Neural progenitor cell (in vitro differentiated cells): ENCODE measurements at regions not wholly inside any gene's neighbourhood (a gene's known extent, or its start where the extent isn't known, plus 50 kb on each side); places are given as distances from the start of the nearest gene placed in this dataset.

Experiments
- DNase-seq: peaks from one replicate; pipeline ENCODE4 v3.0.0-alpha.2; 2016; ENCODE audit warnings: low spot score
- H2AFZ ChIP-seq: fragments of 200-600 bp; sonication (generic); replicated peaks from 2 replicates; pipeline ENCODE4 v1.6.1; 2016; ENCODE audit warnings: antibody characterized with exemption
- H3F3A ChIP-seq: fragments of 200-600 bp; sonication (generic); 2 replicates; pipeline ENCODE4 v1.6.1; 2016; ENCODE audit warnings: antibody characterized with exemption, low read depth
- H3K27ac ChIP-seq: fragments of 200-600 bp; sonication (generic); 2 replicates; pipeline ENCODE4 v1.5.1; 2016; ENCODE audit warnings: mild to moderate bottlenecking
- H3K27me3 ChIP-seq: fragments of 200-600 bp; sonication (generic); 2 replicates; pipeline ENCODE4 v1.6.1; 2016; ENCODE audit warnings: mild to moderate bottlenecking, moderate library complexity
- H3K36me3 ChIP-seq: fragments of 200-600 bp; sonication (generic); 2 replicates; pipeline ENCODE4 v1.5.1; 2016
- H3K4me1 ChIP-seq: fragments of 200-600 bp; sonication (generic); 2 replicates; pipeline ENCODE4 v1.6.1; 2016; ENCODE audit warnings: mixed run types
- H3K4me2 ChIP-seq: fragments of 200-600 bp; sonication (generic); 2 replicates; pipeline ENCODE4 v1.6.1; 2016
- H3K4me3 ChIP-seq: fragments of 200-600 bp; sonication (generic); 2 replicates; pipeline ENCODE4 v1.5.1; 2016
- H3K79me2 ChIP-seq: fragments of 200-600 bp; sonication (generic); 2 replicates; pipeline ENCODE4 v1.6.1; 2016; ENCODE audit warnings: low read depth
- H3K9ac ChIP-seq: fragments of 200-600 bp; sonication (generic); 2 replicates; pipeline ENCODE4 v1.6.1; 2016
- H3K9me3 ChIP-seq: fragments of 200-600 bp; sonication (generic); 2 replicates; pipeline ENCODE4 v1.5.1; 2016; ENCODE audit warnings: low read depth
- H4K20me1 ChIP-seq: fragments of 200-600 bp; sonication (generic); 2 replicates; pipeline ENCODE4 v1.6.1; 2016; ENCODE audit warnings: low read depth
- H3K27ac Mint-ChIP-seq: 3 replicates; pipeline ENCODE4 v1.8.0; 2021; ENCODE audit warnings: mixed read lengths
- H3K27me3 Mint-ChIP-seq: 2 replicates; pipeline ENCODE4 v1.8.0; 2022; ENCODE audit warnings: low read depth, mild to moderate bottlenecking, inconsistent platforms, moderate library complexity, mixed read lengths; ENCODE audit not compliant: insufficient read depth
- H3K36me3 Mint-ChIP-seq: 3 replicates; pipeline ENCODE4 v1.8.0; 2021; ENCODE audit warnings: mixed read lengths
- H3K4me1 Mint-ChIP-seq: 3 replicates; pipeline ENCODE4 v1.8.0; 2021; ENCODE audit warnings: mixed read lengths
- H3K4me3 Mint-ChIP-seq: 3 replicates; pipeline ENCODE4 v1.8.0; 2021; ENCODE audit warnings: mild to moderate bottlenecking, moderate library complexity, mixed read lengths
- H3K9me3 Mint-ChIP-seq: 3 replicates; pipeline ENCODE4 v1.8.0; 2020; ENCODE audit warnings: mixed read lengths
- CTCF ChIP-seq: fragments of 200-600 bp; sonication (generic); IDR thresholded peaks from 2 replicates; pipeline ENCODE4 v1.5.1; 2017; ENCODE audit warnings: antibody characterized with exemption, mild to moderate bottlenecking
- EZH2 ChIP-seq: fragments of 200-600 bp; sonication (generic); IDR thresholded peaks from 2 replicates; pipeline ENCODE4 v1.6.1; 2017; ENCODE audit warnings: antibody characterized with exemption, mild to moderate bottlenecking, moderate library complexity
- EZH2phosphoT487 ChIP-seq: fragments of 200-600 bp; sonication (generic); IDR thresholded peaks from 2 replicates; pipeline ENCODE4 v1.6.1; 2017; ENCODE audit warnings: antibody characterized with exemption

DNA sequence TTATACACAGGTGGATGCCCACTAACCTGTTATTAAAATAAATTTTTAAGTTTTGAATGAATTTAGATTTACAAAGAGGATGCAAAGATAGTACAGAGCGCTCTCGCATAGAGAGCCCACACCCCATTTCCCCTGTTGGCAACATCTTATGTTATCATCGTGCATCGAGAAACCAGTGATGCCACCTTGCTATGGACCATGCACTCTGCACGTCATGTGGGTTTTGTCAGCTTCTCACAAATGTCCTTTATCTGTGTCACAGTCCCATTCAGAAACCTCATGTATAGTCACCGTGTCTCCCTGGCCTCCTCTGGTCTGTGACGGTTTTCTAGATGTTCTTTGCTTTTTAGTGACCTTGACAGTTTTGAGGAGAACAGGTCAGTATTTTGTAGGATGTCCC is 60.0 kb downstream of the ING1 start:
- Histone ChIP-seq H3K27me3 (no peaks in the 10 kb centered on the region), H3K4me3 (no peak overlapping the region), H3K9ac (no peak overlapping the region), H3F3A (no peaks in the 10 kb centered on the region), H3K27ac (no peak overlapping the region), H3K36me3 (no peaks in the 10 kb centered on the region), H3K4me1 (no peaks in the 10 kb centered on the region), H4K20me1 (no peaks in the 10 kb centered on the region), H3K4me2 (no peak overlapping the region), H3K9me3 (no peaks in the 10 kb centered on the region), H3K79me2 (no peaks in the 10 kb centered on the region), H2AFZ (no peak overlapping the region)
- Mint-ChIP-seq H3K27ac (no peak overlapping the region), H3K4me3 (no peak overlapping the region), H3K4me1 (peaks cover 3% of the 10 kb centered on the region), H3K27me3 (no peaks in the 10 kb centered on the region), H3K9me3 (no peaks in the 10 kb centered on the region), H3K36me3 (no peaks in the 10 kb centered on the region)
- DNase-seq, result no peak
- TF ChIP-seq EZH2phosphoT487, result no peak
- TF ChIP-seq EZH2, result no peak
- no peak for TF ChIP-seq CTCF

- H3K27ac ChIP-seq, result no peak overlapping the region
- no peak for TF ChIP-seq EZH2
- TF ChIP-seq EZH2phosphoT487, result no peak
- no peak for TF ChIP-seq CTCF
- no peak for DNase-seq
- no peaks in the 10 kb centered on the region for H3K27me3 ChIP-seq
- no peaks in the 10 kb centered on the region for H3K4me1 ChIP-seq
- H2AFZ ChIP-seq, result no peak overlapping the region
- H3K9ac ChIP-seq, result no peak overlapping the region
- no peak overlapping the region for H3K4me3 Mint-ChIP-seq
- H3F3A ChIP-seq, result no peaks in the 10 kb centered on the region
- H3K79me2 ChIP-seq, result no peaks in the 10 kb centered on the region
- H3K27me3 Mint-ChIP-seq, result peaks cover 3% of the 10 kb centered on the region
- no peaks in the 10 kb centered on the region for H3K36me3 ChIP-seq
- no peaks in the 10 kb centered on the region for H3K9me3 Mint-ChIP-seq
- H3K36me3 Mint-ChIP-seq, result no peaks in the 10 kb centered on the region
- peaks cover 3% of the 10 kb centered on the region for H3K4me1 Mint-ChIP-seq
- no peaks in the 10 kb centered on the region for H3K9me3 ChIP-seq
- no peak overlapping the region for H3K4me3 ChIP-seq
- H3K4me2 ChIP-seq, result no peak overlapping the region
- H4K20me1 ChIP-seq, result no peaks in the 10 kb centered on the region
- H3K27ac Mint-ChIP-seq, result no peak overlapping the region
These were observed 60.6 kb downstream of the ING1 start for GRCh38 chr13:110774051-110774450.

- Histone ChIP-seq H3K27me3 (no peaks in the 10 kb centered on the region), H3K9me3 (no peaks in the 10 kb centered on the region)
- no peaks in the 10 kb centered on the region for H3K36me3 Mint-ChIP-seq
These were observed 61.0 kb downstream of the ING1 start for GRCh38 chr13:110774490-110774889.

More at GRCh38 chr13:110774490-110774889, 61.0 kb downstream of the ING1 start:
- Histone ChIP-seq H2AFZ (no peak overlapping the region), H3K79me2 (no peaks in the 10 kb centered on the region), H3K9ac (no peak overlapping the region), H3K36me3 (no peaks in the 10 kb centered on the region), H3K4me2 (no peak overlapping the region), H3K4me1 (no peaks in the 10 kb centered on the region), H4K20me1 (no peaks in the 10 kb centered on the region), H3K4me3 (no peak overlapping the region), H3K27ac (no peak overlapping the region), H3F3A (no peaks in the 10 kb centered on the region)
- H3K27me3 Mint-ChIP-seq, result peaks cover 3% of the 10 kb centered on the region
- H3K4me1 Mint-ChIP-seq, result peaks cover 3% of the 10 kb centered on the region
- no peak overlapping the region for H3K27ac Mint-ChIP-seq
- TF ChIP-seq CTCF (no peak), EZH2 (no peak), EZH2phosphoT487 (no peak)
- no peaks in the 10 kb centered on the region for H3K9me3 Mint-ChIP-seq
- no peak overlapping the region for H3K4me3 Mint-ChIP-seq
- no peak for DNase-seq
